OCI-LY1 (cell line): ENCODE measurements at regions not wholly inside any gene's neighbourhood (a gene's known extent, or its start where the extent isn't known, plus 50 kb on each side); places are given as distances from the start of the nearest gene placed in this dataset.

ENCODE experiments used
- H2AFZ ChIP-seq: fragments of 200-600 bp; sonication (generic), shearing (Covaris generic); 2 replicates; pipeline ENCODE4 v1.6.0; 2014; ENCODE audit warnings: antibody characterized with exemption, mild to moderate bottlenecking, low read length
- H3F3A ChIP-seq: fragments of 200-600 bp; sonication (generic), shearing (Covaris generic); 2 replicates; pipeline ENCODE4 v1.6.0; 2014; ENCODE audit warnings: mild to moderate bottlenecking, antibody characterized with exemption, low read length, moderate library complexity; ENCODE audit not compliant: insufficient read depth
- H3K27ac ChIP-seq: fragments of 200-600 bp; sonication (generic); 2 replicates; pipeline ENCODE4 v1.5.1; 2014; ENCODE audit warnings: low read length, mixed run types, mild to moderate bottlenecking, low read depth; ENCODE audit not compliant: poor library complexity, severe bottlenecking
- H3K27me3 ChIP-seq: fragments of 200-600 bp; sonication (generic); 2 replicates; pipeline ENCODE4 v1.6.0; 2014; ENCODE audit warnings: antibody characterized with exemption, mild to moderate bottlenecking, low read length, moderate library complexity; ENCODE audit not compliant: insufficient read depth
- H3K36me3 ChIP-seq: fragments of 200-600 bp; sonication (generic); 2 replicates; pipeline ENCODE4 v1.6.1; 2014; ENCODE audit warnings: mild to moderate bottlenecking, antibody characterized with exemption, low read length, moderate library complexity, mixed read lengths; ENCODE audit not compliant: insufficient read depth
- H3K4me1 ChIP-seq: fragments of 200-600 bp; sonication (generic); 2 replicates; pipeline ENCODE4 v1.5.1; 2014; ENCODE audit warnings: mild to moderate bottlenecking, low read length, moderate library complexity; ENCODE audit not compliant: insufficient read depth, severe bottlenecking
- H3K4me2 ChIP-seq: fragments of 200-600 bp; sonication (generic), shearing (Covaris generic); 2 replicates; pipeline ENCODE4 v1.6.1; 2014; ENCODE audit warnings: low read length
- H3K4me3 ChIP-seq: fragments of 200-600 bp; sonication (generic); 2 replicates; pipeline ENCODE4 v1.5.1; 2014; ENCODE audit warnings: low read length, low read depth, mild to moderate bottlenecking, mixed read lengths; ENCODE audit not compliant: poor library complexity, severe bottlenecking
- H3K79me2 ChIP-seq: fragments of 200-600 bp; shearing (Covaris generic); 2 replicates; pipeline ENCODE4 v1.6.1; 2016; ENCODE audit warnings: mixed run types, low read length, mixed read lengths; ENCODE audit not compliant: insufficient read depth
- H3K9ac ChIP-seq: fragments of 200-600 bp; sonication (generic), shearing (Covaris generic); 2 replicates; pipeline ENCODE4 v1.6.1; 2014; ENCODE audit warnings: mild to moderate bottlenecking, low read length, mixed read lengths
- H3K9me2 ChIP-seq: fragments of 200-600 bp; sonication (generic), shearing (Covaris generic); 2 replicates; pipeline ENCODE4 v1.6.1; 2014; ENCODE audit warnings: low read depth, mild to moderate bottlenecking, low read length, mixed read lengths
- H3K9me3 ChIP-seq: fragments of 200-600 bp; shearing (Covaris generic); 2 replicates; pipeline ENCODE4 v1.6.1; 2014; ENCODE audit warnings: low read length, mixed read lengths
- H4K20me1 ChIP-seq: fragments of 200-600 bp; sonication (generic), shearing (Covaris generic); 2 replicates; pipeline ENCODE4 v1.6.0; 2016; ENCODE audit warnings: mild to moderate bottlenecking, low read length; ENCODE audit not compliant: insufficient read depth
- CTCF ChIP-seq: fragments of 200-600 bp; sonication (generic), shearing (Covaris generic); IDR thresholded peaks from 2 replicates; pipeline ENCODE4 v1.5.1; 2017; ENCODE audit warnings: mild to moderate bottlenecking, antibody characterized with exemption, low read length, moderate library complexity, mixed read lengths
- EZH2 ChIP-seq: fragments of 200-600 bp; sonication (generic), shearing (Covaris generic); IDR thresholded peaks from 2 replicates; pipeline ENCODE4 v1.8.0; 2017; ENCODE audit warnings: borderline replicate concordance, mixed run types, mild to moderate bottlenecking, antibody characterized with exemption, low read length, moderate library complexity, mixed read lengths

- Histone ChIP-seq H3K9ac (no peak overlapping the region), H3K9me3 (no peaks in the 10 kb centered on the region), H3K4me1 (no peaks in the 10 kb centered on the region), H2AFZ (no peak overlapping the region), H3K36me3 (no peaks in the 10 kb centered on the region), H3K27ac (no peak overlapping the region), H4K20me1 (no peaks in the 10 kb centered on the region), H3K27me3 (peaks cover 14% of the 10 kb centered on the region; the same call in 1 of the 2 replicates), H3K4me3 (no peak overlapping the region), H3K4me2 (no peak overlapping the region), H3K79me2 (no peaks in the 10 kb centered on the region), H3F3A (no peaks in the 10 kb centered on the region), H3K9me2 (no peaks in the 10 kb centered on the region)
- no peak for TF ChIP-seq EZH2
- no peak for TF ChIP-seq CTCF
These were observed 122.5 kb upstream of the MAP1LC3B2 start for GRCh38 chr12:116436561-116437249.

GRCh38 chr12:116441292-116441691, 117.9 kb upstream of the MAP1LC3B2 start:
- H3K4me1 ChIP-seq: no peaks in the 10 kb centered on the region
- no peaks in the 10 kb centered on the region for H4K20me1 ChIP-seq
- H3K4me3 ChIP-seq: no peak overlapping the region
- H3F3A ChIP-seq: no peaks in the 10 kb centered on the region
- H3K9ac ChIP-seq: no peak overlapping the region
- no peaks in the 10 kb centered on the region for H3K36me3 ChIP-seq
- TF ChIP-seq EZH2: no peak
- no peak for TF ChIP-seq CTCF
- no peak overlapping the region for H2AFZ ChIP-seq
- H3K27ac ChIP-seq: no peak overlapping the region
- H3K4me2 ChIP-seq: no peak overlapping the region
- H3K27me3 ChIP-seq: no peaks in the 10 kb centered on the region
- no peaks in the 10 kb centered on the region for H3K9me2 ChIP-seq
- H3K79me2 ChIP-seq: no peaks in the 10 kb centered on the region
- no peaks in the 10 kb centered on the region for H3K9me3 ChIP-seq

GRCh38 chr12:116442304-116442703, 116.9 kb upstream of the MAP1LC3B2 start:
- H3K79me2 ChIP-seq: no peaks in the 10 kb centered on the region
- H4K20me1 ChIP-seq: no peaks in the 10 kb centered on the region
- no peaks in the 10 kb centered on the region for H3K9me2 ChIP-seq
- no peak overlapping the region for H2AFZ ChIP-seq
- no peak for TF ChIP-seq CTCF
- no peak for TF ChIP-seq EZH2
- H3F3A ChIP-seq: no peaks in the 10 kb centered on the region
- no peaks in the 10 kb centered on the region for H3K9me3 ChIP-seq
- H3K27me3 ChIP-seq: no peaks in the 10 kb centered on the region
- no peak overlapping the region for H3K9ac ChIP-seq
- H3K4me1 ChIP-seq: no peaks in the 10 kb centered on the region
- no peaks in the 10 kb centered on the region for H3K36me3 ChIP-seq
- H3K4me2 ChIP-seq: no peak overlapping the region
- H3K27ac ChIP-seq: no peak overlapping the region
- H3K4me3 ChIP-seq: no peak overlapping the region
